HFFc6 (cell line): ENCODE measurements at regions not wholly inside any gene's neighbourhood (a gene's known extent, or its start where the extent isn't known, plus 50 kb on each side); places are given as distances from the start of the nearest gene placed in this dataset.

ENCODE experiments used
- DNase-seq: peaks from one replicate; pipeline ENCODE4 v3.0.0-alpha.2; 2018
- H3K27ac Mint-ChIP-seq: 2 replicates; pipeline ENCODE4 v1.8.0; 2020; ENCODE audit warnings: mild to moderate bottlenecking, mixed read lengths
- H3K27me3 Mint-ChIP-seq: 2 replicates; pipeline ENCODE4 v1.8.0; 2021; ENCODE audit warnings: mild to moderate bottlenecking, moderate library complexity, mixed read lengths; ENCODE audit not compliant: insufficient read depth
- H3K36me3 Mint-ChIP-seq: 2 replicates; pipeline ENCODE4 v1.8.0; 2021; ENCODE audit warnings: low read depth, mixed read lengths
- H3K4me1 Mint-ChIP-seq: 2 replicates; pipeline ENCODE4 v1.8.0; 2020; ENCODE audit warnings: low read depth, mixed read lengths
- H3K4me3 Mint-ChIP-seq: 2 replicates; pipeline ENCODE4 v1.8.0; 2020; ENCODE audit warnings: mild to moderate bottlenecking, moderate library complexity, mixed read lengths
- H3K9me3 Mint-ChIP-seq: 2 replicates; pipeline ENCODE4 v1.8.0; 2020; ENCODE audit warnings: mild to moderate bottlenecking, mixed read lengths
- TF ChIP-seq, protein P1 (sequence below): fragments of 200-600 bp; sonication (generic); IDR thresholded peaks from 2 replicates; pipeline ENCODE4 v1.5.0; 2021; ENCODE audit warnings: antibody characterized with exemption, mild to moderate bottlenecking

DNA sequence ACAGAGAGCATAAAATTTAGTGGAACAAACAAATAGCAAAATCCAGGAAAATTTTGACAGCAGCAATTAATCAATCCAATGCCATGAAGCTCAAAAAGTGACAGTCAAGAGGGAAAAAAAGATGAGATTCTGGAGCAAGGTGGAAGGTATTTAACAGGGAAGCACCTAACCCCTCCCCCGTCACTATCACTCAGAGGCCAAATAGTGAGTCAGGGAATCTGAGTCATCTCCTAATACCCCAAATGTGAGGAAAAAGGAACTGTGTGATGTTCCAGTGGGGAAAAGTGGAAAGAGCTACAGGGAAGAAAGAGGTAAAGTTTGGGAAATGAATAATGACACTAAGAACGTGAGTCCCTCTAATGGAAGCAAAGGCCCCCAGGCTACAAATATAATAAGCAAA, 113.2 kb upstream of the PHF14 start:
- DNase-seq = no peak
- Mint-ChIP-seq H3K9me3 (peaks cover 17% of the 10 kb centered on the region), H3K4me1 (no peaks in the 10 kb centered on the region), H3K4me3 (no peak overlapping the region), H3K27ac (no peak overlapping the region), H3K36me3 (no peaks in the 10 kb centered on the region; the same call in 1 of the 2 replicates), H3K27me3 (no peaks in the 10 kb centered on the region)
- TF ChIP-seq, protein P1, sequence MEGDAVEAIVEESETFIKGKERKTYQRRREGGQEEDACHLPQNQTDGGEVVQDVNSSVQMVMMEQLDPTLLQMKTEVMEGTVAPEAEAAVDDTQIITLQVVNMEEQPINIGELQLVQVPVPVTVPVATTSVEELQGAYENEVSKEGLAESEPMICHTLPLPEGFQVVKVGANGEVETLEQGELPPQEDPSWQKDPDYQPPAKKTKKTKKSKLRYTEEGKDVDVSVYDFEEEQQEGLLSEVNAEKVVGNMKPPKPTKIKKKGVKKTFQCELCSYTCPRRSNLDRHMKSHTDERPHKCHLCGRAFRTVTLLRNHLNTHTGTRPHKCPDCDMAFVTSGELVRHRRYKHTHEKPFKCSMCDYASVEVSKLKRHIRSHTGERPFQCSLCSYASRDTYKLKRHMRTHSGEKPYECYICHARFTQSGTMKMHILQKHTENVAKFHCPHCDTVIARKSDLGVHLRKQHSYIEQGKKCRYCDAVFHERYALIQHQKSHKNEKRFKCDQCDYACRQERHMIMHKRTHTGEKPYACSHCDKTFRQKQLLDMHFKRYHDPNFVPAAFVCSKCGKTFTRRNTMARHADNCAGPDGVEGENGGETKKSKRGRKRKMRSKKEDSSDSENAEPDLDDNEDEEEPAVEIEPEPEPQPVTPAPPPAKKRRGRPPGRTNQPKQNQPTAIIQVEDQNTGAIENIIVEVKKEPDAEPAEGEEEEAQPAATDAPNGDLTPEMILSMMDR = no peak

- no peaks in the 10 kb centered on the region; the same call in 1 of the 2 replicates for H3K36me3 Mint-ChIP-seq
These were observed 110.2 kb upstream of the PHF14 start for GRCh38 chr7:10863476-10863875.

GRCh38 chr7:10874666-10875065, 99.0 kb upstream of the PHF14 start:
- Mint-ChIP-seq H3K4me3 (no peak overlapping the region), H3K36me3 (no peaks in the 10 kb centered on the region), H3K27me3 (no peaks in the 10 kb centered on the region; the same call in 1 of the 2 replicates), H3K4me1 (no peaks in the 10 kb centered on the region), H3K27ac (no peak overlapping the region), H3K9me3 (peaks cover 29% of the 10 kb centered on the region)
- DNase-seq = no peak
- TF ChIP-seq, protein P1 = no peak

More at GRCh38 chr7:10863476-10863875, 110.2 kb upstream of the PHF14 start:
- Mint-ChIP-seq H3K27me3 (no peaks in the 10 kb centered on the region), H3K4me3 (no peak overlapping the region), H3K27ac (no peak overlapping the region), H3K4me1 (no peaks in the 10 kb centered on the region), H3K9me3 (peaks cover 17% of the 10 kb centered on the region)
- TF ChIP-seq, protein P1 = no peak
- DNase-seq = no peak

DNA sequence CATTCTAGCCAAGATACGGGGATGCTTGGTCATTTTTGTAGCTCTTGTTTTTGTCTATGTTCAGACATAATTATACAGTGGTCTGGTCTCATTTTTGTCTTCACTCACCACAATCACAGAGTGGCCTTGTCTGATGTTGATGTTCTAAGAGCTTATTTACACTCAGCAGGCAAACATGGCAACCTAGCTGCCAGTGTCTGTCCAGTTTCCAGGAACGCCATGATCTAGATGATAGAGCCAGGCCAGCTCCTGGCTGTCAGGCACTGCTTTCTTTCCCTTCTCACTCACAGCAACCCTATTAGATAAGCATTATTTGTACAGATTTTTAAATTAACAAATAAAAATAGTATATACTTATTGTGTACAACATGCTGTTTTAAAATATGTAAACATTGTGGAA, 98.6 kb upstream of the PHF14 start:
- H3K27me3 Mint-ChIP-seq = no peaks in the 10 kb centered on the region; the same call in 1 of the 2 replicates
- H3K4me1 Mint-ChIP-seq = no peaks in the 10 kb centered on the region
- no peaks in the 10 kb centered on the region for H3K36me3 Mint-ChIP-seq
- TF ChIP-seq, protein P1 = no peak
- H3K9me3 Mint-ChIP-seq = peaks cover 29% of the 10 kb centered on the region
- H3K4me3 Mint-ChIP-seq = no peak overlapping the region
- no peak overlapping the region for H3K27ac Mint-ChIP-seq
- DNase-seq = no peak

DNA sequence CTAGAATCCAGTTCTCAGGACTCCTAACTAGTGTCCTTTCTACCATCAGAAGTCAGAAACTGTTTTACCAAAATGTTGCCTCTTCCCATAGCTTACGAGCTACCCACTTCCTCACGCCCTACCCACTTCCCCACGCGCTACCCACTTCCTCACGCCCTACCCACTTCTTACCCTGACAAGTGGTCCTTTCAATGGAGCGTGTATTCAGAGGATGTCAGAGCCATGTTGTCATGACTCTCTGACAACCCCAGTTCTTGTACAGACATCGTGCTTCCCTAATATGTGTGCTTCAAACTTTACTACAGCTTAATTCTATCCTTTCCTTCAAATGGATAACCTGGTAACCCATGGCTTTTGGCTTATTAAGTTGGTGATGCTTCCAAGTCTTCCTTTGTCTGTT, 84.8 kb upstream of the PHF14 start:
- no peaks in the 10 kb centered on the region; the same call in 1 of the 2 replicates for H3K4me1 Mint-ChIP-seq
- TF ChIP-seq, protein P1 = no peak

More for the DNA sequence above, 84.8 kb upstream of the PHF14 start:
- H3K27ac Mint-ChIP-seq = no peak overlapping the region
- peaks cover 5% of the 10 kb centered on the region for H3K9me3 Mint-ChIP-seq
- DNase-seq = no peak
- H3K27me3 Mint-ChIP-seq = no peaks in the 10 kb centered on the region
- H3K36me3 Mint-ChIP-seq = no peaks in the 10 kb centered on the region
- H3K4me3 Mint-ChIP-seq = peak overlapping the region; percentile 25; the same call in 1 of the 2 replicates
